Stimulated activated naive CD8-positive, alpha-beta T cell treated with anti-CD3 and anti-CD28 coated beads, Interleukin-15, Interleukin-2, amounts not matched to agents 100 ng/mL and 50 ng/mL, for 24 hours (primary cell): ENCODE measurements at regions not wholly inside any gene's neighbourhood (a gene's known extent, or its start where the extent isn't known, plus 50 kb on each side); places are given as distances from the start of the nearest gene placed in this dataset.
A peak's percentile ranks its signal among the peaks of the same experiment; 100 is the strongest.

ENCODE experiments used
- H3K27ac Mint-ChIP-seq: one replicate; pipeline ENCODE4 v1.8.0; 2021; ENCODE audit warnings: mild to moderate bottlenecking, mixed read lengths
- H3K27me3 Mint-ChIP-seq: one replicate; pipeline ENCODE4 v1.8.0; 2021; ENCODE audit warnings: mixed read lengths
- H3K36me3 Mint-ChIP-seq: one replicate; pipeline ENCODE4 v1.8.0; 2021; ENCODE audit warnings: low read depth, mixed read lengths
- H3K4me1 Mint-ChIP-seq: one replicate; pipeline ENCODE4 v1.8.0; 2021; ENCODE audit warnings: low read depth, mixed read lengths
- H3K4me3 Mint-ChIP-seq: one replicate; pipeline ENCODE4 v1.8.0; 2021; ENCODE audit warnings: mild to moderate bottlenecking, mixed read lengths
- H3K9me3 Mint-ChIP-seq: one replicate; pipeline ENCODE4 v1.8.0; 2021; ENCODE audit warnings: mixed read lengths

DNA sequence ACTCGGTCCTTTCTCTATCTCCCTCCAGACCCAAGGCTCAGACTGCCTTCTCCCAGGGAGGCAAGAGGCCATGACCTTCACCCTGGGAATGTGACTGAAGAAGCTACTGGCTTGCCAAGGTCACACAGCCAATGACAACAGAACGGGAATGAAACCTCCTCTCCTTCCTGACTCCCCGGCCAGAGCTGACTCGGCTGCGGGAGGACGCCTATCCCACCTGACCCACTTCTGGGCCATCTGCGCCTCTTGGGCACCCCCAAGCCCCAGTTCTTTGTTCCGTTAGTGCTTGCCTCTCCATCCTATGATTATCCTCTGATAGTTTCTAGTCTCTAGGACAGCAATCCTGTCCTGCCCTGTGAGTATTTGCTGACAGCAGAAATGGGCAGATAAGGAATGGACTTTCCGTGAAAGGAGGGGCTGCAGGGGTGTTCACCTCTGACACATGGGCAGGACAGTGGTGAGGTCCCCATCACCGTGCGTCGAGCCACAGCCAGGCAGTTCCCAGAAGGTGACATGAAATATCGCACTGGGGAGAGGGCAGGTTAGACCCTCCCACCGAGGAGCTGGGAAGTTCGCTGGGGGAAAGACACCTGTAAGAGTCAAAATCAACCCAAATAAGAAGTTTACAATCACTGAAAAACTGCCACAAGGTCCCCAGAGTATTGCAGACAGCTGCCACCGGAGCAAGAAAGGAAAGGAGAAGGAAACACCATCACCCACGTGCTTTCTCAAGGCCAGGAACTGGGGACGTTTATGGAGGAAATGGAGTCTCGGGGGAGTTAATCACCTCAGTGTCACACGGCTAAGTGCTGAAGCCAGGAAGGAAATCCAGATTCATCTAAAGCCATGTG is 63.0 kb downstream of the INSIG1 start:
- peaks cover 5% of the 10 kb centered on the region for H3K4me1 Mint-ChIP-seq
- no peak overlapping the region for H3K4me3 Mint-ChIP-seq

DNA sequence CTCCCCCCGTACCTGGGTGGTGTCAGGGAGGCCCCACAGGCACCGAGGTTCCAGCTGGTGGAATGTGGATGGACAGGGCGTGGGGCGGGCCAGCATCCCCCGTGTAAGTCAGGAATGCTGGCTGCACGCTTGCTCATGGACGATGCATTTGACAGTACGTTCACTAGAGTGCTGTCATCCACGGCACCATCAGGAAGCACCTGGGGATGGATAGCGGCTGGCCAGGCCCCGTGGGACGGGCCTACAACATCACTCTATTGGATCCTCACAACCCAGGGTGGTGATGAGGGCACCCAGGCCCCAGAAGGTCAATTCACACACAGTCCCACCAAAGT is 63.6 kb downstream of the INSIG1 start:
- Mint-ChIP-seq H3K36me3 (no peaks in the 10 kb centered on the region), H3K4me3 (no peak overlapping the region), H3K27ac (no peak overlapping the region), H3K27me3 (peaks cover 39% of the 10 kb centered on the region), H3K9me3 (no peaks in the 10 kb centered on the region), H3K4me1 (peaks cover 5% of the 10 kb centered on the region)

More for the DNA sequence above, 63.0 kb downstream of the INSIG1 start:
- Mint-ChIP-seq H3K9me3 (no peaks in the 10 kb centered on the region), H3K27me3 (peaks cover 39% of the 10 kb centered on the region), H3K36me3 (no peaks in the 10 kb centered on the region), H3K27ac (no peak overlapping the region)

DNA sequence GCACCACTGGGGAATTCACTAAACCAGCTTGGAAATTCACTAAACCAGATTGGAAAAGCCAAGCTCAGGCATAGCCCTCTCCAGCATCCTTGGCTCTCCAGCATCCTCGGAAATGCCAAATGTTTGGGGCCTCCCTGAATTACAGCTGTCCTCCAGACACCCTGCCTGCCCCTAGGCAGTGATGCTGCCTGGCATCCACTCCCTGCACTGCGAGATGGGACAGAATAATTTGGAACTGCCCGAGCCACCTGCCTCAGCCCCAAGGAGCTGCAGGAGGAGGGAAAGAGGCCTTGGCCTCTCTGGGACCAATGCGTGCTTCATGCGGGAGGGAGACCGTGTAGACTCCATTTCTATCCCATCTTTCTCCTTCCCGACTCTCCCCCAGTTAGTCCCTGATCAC is 64.3 kb downstream of the INSIG1 start:
- no peaks in the 10 kb centered on the region for H3K36me3 Mint-ChIP-seq
- H3K27ac Mint-ChIP-seq = no peak overlapping the region
- peaks cover 38% of the 10 kb centered on the region for H3K27me3 Mint-ChIP-seq
- H3K9me3 Mint-ChIP-seq = no peaks in the 10 kb centered on the region
- H3K4me3 Mint-ChIP-seq = no peak overlapping the region
- H3K4me1 Mint-ChIP-seq = peaks cover 5% of the 10 kb centered on the region

DNA sequence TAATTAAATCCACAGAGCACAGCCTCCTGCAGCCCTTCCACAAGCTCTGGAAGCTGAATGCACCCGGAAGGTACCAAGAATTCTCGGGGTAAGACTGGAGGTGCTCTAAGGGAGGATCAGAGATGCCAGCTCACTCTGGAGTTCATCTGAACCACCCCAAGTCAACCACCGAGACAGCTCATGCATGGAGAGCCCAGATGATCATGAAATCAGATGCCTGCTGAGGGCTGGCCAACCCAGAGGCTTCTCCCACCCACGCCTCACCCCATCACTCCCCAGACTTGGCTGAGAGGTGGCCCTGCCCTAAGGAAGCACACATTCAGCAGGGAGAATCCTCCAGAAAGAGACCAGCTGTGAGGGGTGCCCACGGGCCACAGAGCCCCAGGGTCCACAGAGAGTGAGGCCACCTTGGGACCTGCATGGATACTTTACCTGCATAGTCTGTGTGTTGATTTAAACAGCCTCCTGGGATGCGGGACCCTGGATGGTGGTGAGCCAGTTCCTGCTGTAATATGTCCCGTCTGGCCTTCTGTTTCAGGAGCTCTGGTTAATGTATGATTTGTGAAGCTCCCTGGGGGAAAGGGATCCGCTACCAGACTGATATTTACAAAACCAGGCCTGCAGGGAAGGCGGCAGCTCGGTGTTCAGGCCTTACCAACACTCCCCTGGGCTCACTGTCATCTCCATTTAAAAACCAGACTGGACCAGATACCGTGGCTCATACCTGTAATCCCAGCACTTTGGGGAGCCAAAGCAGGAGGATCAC is 64.9 kb downstream of the INSIG1 start:
- Mint-ChIP-seq H3K4me1 (peaks cover 5% of the 10 kb centered on the region), H3K9me3 (no peaks in the 10 kb centered on the region)

DNA sequence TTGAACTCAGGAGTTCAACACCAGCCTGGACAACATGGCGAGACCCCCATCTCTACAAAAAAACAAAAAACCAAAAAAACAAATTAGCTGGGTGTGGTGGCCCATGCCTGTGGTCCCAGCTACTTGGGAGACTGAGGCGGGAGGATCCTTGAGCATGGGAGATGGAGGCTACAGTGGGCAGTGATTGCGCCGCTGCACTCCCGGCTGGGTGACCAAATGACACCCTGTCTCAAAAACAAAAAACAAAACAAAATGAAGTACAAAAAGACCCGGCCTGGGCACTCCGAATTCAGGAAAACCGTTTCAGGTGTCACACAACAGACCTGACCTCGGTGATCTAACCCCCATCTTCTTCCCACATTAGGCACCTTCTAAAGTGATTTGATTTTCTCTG is 65.5 kb downstream of the INSIG1 start:
- Mint-ChIP-seq H3K27me3 (peaks cover 32% of the 10 kb centered on the region), H3K4me1 (peaks cover 5% of the 10 kb centered on the region), H3K4me3 (no peak overlapping the region), H3K9me3 (no peaks in the 10 kb centered on the region), H3K36me3 (no peaks in the 10 kb centered on the region), H3K27ac (no peak overlapping the region)

More for the DNA sequence above, 64.9 kb downstream of the INSIG1 start:
- Mint-ChIP-seq H3K27ac (no peak overlapping the region), H3K4me3 (no peak overlapping the region), H3K36me3 (no peaks in the 10 kb centered on the region), H3K27me3 (peaks cover 32% of the 10 kb centered on the region)

DNA sequence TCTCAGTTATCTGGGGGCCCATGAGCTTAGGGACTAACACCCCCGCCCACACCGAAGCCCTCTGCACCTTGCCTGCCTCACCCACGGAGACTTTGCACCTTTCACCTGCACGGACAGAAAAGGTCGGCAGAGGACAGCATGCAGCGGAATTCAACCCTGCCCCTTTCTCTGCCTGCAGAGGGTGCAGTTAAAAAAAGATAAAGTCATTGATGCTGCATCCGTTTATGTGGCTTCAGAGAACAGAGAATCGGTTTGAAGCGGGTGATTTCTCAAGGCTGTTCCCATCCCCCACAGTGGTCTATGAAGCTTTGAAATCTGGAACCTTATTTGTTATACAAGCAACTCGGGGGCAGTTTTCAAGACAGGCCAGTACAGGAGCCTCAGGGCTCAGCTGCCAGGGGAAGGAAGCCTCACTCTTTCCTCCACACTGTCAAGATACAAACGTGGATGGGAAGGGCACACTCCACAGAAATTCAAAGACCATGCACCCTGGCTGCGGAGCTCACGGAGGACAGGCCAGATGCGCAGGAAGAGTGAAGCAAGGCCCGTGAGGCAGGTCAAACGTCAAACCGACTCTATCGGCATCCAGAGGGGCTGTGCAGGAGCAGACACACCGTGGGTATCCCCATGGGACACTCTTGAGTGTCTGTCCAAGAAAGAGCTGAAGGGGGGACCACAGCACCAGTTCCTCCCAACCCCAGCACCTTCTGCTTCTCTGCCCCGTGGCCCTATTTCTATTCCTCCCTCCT is 66.3 kb downstream of the INSIG1 start:
- H3K27ac Mint-ChIP-seq = no peak overlapping the region
- no peaks in the 10 kb centered on the region for H3K36me3 Mint-ChIP-seq
- no peak overlapping the region for H3K4me3 Mint-ChIP-seq
- peaks cover 5% of the 10 kb centered on the region for H3K4me1 Mint-ChIP-seq
- H3K9me3 Mint-ChIP-seq = no peaks in the 10 kb centered on the region
- peaks cover 32% of the 10 kb centered on the region for H3K27me3 Mint-ChIP-seq

DNA sequence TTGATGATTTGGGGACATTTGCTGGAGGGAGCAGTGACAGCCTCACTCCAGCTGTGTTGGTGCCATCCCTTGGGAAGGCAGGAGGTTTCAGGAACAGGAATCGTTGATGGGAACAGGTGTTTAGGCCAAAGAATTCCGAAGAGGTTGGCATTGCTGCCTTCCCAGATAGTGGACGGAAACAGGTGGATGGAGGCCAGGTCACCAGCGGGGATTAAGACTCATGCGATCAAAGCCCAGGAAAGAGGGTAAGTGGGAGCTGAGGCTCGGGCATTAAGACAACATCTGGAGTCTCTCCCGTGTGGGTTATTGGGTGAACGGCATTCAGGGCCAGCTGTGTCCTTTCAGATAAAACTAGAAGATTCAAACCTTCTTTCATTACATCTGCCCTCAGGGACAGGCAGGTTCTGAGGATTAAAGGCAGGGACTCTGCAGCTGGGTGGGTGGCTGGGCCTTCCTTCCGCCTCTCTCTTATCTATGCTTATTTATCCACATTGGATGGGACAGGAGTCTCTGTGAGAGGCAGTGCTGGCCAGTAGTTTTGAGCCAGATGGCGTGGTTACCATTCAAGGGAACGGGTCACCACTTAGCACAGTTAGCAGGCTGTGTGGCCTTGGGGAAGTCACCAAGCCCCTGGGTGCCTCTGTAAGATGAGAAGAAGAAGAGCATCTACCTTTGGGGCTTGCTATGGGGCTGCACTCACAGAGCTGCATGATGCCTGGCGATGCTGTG is 67.6 kb downstream of the INSIG1 start:
- no peaks in the 10 kb centered on the region for H3K36me3 Mint-ChIP-seq
- no peaks in the 10 kb centered on the region for H3K9me3 Mint-ChIP-seq
- no peak overlapping the region for H3K27ac Mint-ChIP-seq
- H3K27me3 Mint-ChIP-seq = peaks cover 35% of the 10 kb centered on the region
- H3K4me3 Mint-ChIP-seq = no peak overlapping the region
- peaks cover 5% of the 10 kb centered on the region for H3K4me1 Mint-ChIP-seq

DNA sequence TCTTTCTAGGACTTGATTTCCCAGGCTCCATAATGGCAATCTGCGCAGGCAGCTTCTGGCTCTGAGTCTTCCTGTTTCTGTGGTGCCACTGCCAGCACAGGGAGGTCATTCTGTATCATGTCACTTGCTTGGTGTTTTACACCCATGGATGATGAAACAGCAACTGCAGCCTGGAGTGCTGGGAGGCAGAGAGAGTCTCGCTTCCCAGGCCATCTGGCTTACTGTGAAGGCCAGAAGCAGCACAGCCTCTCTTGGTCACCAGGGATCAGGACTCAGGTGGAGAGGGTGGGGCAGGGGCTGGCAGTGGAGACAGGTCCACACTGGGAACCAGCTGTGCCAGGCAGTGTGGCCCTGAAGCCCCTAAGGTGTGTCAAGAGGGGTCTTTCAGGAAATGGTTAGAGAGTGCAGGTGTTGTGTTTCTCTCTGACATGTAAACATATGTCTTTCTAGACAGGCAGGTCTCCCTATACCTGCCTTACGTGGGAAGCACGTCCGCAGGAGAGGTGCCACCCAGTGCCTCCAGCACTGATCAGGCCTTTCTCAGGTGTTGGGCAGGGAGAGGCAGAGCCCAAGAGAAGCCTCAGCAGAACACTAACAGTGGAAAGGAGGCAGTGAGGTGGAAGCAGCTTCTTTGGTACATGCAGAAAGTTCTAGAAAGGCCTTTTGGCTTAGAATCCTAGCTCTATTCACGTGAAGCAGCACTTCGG is 71.4 kb downstream of the INSIG1 start:
- peaks cover 13% of the 10 kb centered on the region for H3K4me1 Mint-ChIP-seq
- H3K27ac Mint-ChIP-seq = no peak overlapping the region
- peaks cover 43% of the 10 kb centered on the region for H3K27me3 Mint-ChIP-seq
- no peak overlapping the region for H3K4me3 Mint-ChIP-seq
- no peaks in the 10 kb centered on the region for H3K36me3 Mint-ChIP-seq
- H3K9me3 Mint-ChIP-seq = no peaks in the 10 kb centered on the region

DNA sequence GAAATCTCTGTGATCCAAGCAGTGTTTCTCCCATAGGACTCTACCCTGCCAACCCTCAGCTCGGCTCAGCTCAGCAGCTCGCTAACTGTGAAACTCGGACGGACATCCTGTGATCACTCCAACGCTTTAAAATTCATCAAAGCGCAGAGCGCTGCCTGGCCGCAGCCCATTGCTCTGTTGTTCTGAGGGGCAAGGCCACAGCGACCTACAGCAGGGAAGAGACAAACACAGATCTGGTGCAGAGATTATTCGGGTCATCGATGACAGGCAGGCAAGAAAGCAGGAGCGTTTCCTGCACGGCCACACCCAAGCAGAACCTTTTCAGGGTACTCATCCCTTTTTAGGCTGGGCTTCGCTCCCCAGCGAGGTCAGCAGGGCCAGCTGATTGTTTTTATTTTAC is 72.1 kb downstream of the INSIG1 start:
- Mint-ChIP-seq H3K27ac (no peak overlapping the region), H3K36me3 (no peaks in the 10 kb centered on the region), H3K4me3 (no peak overlapping the region), H3K9me3 (no peaks in the 10 kb centered on the region), H3K27me3 (peaks cover 43% of the 10 kb centered on the region), H3K4me1 (peaks cover 17% of the 10 kb centered on the region)

DNA sequence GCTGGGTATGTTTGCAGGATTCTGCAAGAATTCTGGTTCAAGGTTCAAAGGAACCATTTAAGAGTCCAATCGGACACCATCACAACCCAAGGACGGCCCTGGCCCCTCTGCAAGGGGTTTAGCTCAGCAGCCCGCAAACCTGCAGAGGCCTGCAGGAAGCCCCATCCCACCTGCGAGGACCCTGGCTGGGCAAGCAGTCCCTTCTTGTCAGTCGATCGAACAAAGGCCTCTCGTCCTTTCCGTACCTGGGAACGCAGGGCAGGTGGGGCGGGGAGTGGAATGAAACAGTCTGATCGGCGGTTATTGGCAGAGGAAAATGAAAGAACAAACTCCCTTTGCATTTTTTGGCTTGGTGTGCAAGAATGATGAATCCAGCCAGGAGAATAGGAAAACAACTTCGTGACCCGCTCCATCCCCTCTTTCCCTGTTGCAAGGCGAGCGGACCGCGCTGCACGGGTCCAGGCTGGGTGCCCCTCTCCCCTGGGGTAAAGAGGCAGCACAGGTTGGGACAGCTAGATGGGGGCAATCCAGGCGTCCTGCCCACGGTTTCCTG is 73.7 kb downstream of the INSIG1 start:
- Mint-ChIP-seq H3K27ac (no peak overlapping the region), H3K9me3 (no peaks in the 10 kb centered on the region), H3K4me3 (no peak overlapping the region), H3K36me3 (no peaks in the 10 kb centered on the region), H3K4me1 (peaks cover 29% of the 10 kb centered on the region), H3K27me3 (peaks cover 55% of the 10 kb centered on the region)

DNA sequence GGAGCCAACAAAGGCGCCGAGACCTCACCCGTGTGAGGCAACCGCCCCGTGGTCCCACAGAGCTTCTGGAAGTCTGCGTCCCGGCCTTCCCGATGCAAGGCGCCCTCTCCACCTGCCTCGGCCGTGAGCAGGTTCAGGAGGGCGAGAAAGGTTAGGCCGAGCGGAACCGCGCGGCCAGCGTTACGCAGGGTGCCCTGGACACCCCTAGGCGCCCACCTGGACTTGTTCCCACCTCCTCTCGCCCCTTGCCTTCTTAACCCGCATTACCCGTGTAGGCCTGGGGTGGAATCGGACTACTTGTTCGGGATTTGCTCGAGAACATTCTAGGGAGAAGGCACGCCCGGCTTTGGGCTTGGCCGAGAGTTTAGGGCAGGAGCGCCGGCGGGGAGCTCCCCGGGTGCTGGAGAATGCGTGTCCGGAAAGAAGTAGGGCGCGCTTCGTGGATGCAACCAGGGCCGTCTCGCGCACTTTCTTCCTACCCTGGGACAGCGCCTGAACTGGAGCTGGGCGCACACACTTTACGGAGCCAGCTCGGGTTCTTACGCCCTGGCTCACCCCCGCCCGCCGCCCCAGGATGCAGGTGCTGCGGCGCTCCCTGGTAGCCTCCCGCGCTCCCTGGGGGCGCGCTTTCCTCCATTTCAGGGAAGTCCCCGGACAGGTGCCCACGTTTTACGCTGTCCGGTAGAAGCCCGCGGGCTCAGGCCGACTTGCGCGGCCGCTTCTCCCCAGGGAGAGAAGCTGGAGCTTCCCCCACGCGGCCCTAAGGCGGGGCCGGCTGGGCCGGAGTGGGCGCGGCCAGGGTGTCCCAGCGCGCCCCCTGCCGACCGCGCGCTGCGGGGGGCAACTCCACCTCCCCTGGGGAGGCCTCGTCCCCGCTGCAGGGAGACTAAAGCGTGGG is 74.5 kb downstream of the INSIG1 start:
- H3K4me1 Mint-ChIP-seq = peaks cover 32% of the 10 kb centered on the region
- H3K27ac Mint-ChIP-seq = no peak overlapping the region

DNA sequence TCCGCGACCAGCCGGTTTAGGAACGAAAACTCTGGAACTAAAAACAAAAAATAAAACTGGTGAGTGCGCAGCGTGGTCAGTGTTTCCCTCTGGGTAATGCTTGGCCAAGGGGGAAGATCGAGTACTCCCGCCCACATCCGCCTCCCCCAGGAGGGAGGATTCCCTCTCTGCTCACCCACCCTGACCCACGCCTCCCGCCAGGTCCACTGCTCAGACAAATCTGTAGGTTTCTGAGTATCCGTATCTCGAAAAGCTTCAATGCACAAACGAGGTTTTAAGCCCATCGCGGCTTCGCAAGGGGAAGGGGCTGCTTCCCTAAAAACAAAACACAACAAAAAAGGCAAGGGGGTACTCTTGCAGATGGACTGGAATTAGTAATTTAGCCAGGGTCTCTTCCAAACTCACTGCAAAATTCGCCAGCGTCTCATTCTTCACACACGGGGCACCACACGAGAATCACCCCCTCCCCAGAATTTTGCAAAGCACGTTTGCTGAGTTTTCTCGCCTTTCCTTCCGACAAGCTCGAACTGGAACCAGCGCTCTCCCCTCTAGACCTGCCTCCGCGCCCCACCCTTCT is 75.2 kb downstream of the INSIG1 start:
- H3K27me3 Mint-ChIP-seq = peaks cover 70% of the 10 kb centered on the region
- H3K4me1 Mint-ChIP-seq = peaks cover 36% of the 10 kb centered on the region
- no peaks in the 10 kb centered on the region for H3K9me3 Mint-ChIP-seq
- H3K36me3 Mint-ChIP-seq = no peaks in the 10 kb centered on the region
- peak overlapping the region; percentile 61 for H3K4me3 Mint-ChIP-seq
- H3K27ac Mint-ChIP-seq = no peak overlapping the region

More for the DNA sequence above, 74.5 kb downstream of the INSIG1 start:
- Mint-ChIP-seq H3K4me3 (peak overlapping the region; percentile 61), H3K36me3 (no peaks in the 10 kb centered on the region), H3K27me3 (peaks cover 63% of the 10 kb centered on the region), H3K9me3 (no peaks in the 10 kb centered on the region)
